ENCODE measurements at regions not wholly inside any gene's neighbourhood (a gene's known extent, or its start where the extent isn't known, plus 50 kb on each side); places are given as distances from the start of the nearest gene placed in this dataset.

DNA sequence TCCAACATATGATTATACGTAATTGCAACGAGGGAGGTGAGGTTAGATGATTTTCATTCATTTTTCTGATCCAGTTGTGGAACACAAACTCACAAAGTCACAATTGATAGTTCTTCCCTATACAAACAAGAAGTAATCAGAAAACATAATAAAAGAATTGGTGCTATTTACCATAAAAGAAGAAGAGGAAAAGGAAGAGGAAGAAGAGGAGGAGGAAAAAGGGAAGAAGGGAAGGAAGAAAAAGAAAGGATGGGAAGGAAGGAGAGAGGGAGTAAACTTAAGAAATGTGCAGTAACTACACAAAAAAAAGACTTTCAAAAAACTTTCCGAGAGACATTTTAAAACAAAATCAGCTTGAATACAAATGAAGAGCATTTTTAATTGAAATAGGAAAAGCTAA lies 65.0 kb downstream of the CCDC71L start:
- no peak overlapping the region for H3K4me3 ChIP-seq (replicated peaks in 1 of 3; ENCODE audit: insufficient read depth in 1 of 3, low read depth in 2 of 3, low read length in 3 of 3)
- no peaks in the 10 kb centered on the region for H3K4me1 ChIP-seq (ENCODE audit: insufficient read depth, low read length)
- in situ Hi-C loops (cut with HindIII; ENCODE audit: extremely low pct_ligation_motif_present, low pct_unique_long_range_greater_than_20kb) (no loop called here), intact Hi-C loops (cut with micrococcal nuclease; ENCODE audit: unreplicated experiment) (no loop called here)
- no peak overlapping the region for H3K27ac ChIP-seq (ENCODE audit: extremely low read length, insufficient read depth, low read length)
- FAIRE-seq (no peak), DNase-seq (ENCODE audit: low spot score) (no peak), ATAC-seq (no peak)
- no peaks in the 10 kb centered on the region for H3K27me3 ChIP-seq (ENCODE audit: control insufficient read depth in 1 of 2, insufficient read depth in 2 of 2, low read length in 2 of 2)
- 3% methylated on average over 3 of the region's 3 CpGs for WGBS (ENCODE audit: low lambda C conversion rate)
- no TSS peak for BruUV-seq (replicated peaks)
- H2AFZ ChIP-seq (ENCODE audit: low read length), result no peak overlapping the region
- no peaks in the 10 kb centered on the region for H3K9me3 ChIP-seq (ENCODE audit: low read length)
- CTCF ChIA-PET (ENCODE audit: low intra/inter-chr PET ratio, low total read pairs), result no interaction called here
- H3K9ac ChIP-seq (ENCODE audit: insufficient read depth, low read depth, low read length), result no peak overlapping the region
- no peaks in the 10 kb centered on the region for H3K79me2 ChIP-seq (ENCODE audit: insufficient read depth, low read length)
- no peak overlapping the region for H3K4me2 ChIP-seq (ENCODE audit: low read depth, low read length)
- TF ChIP-seq TOPORS (CRISPR knock-in tag; IDR thresholded peaks at IDR 0.05), result no peak
- POLR2A ChIA-PET, result no interaction called here
- no peaks in the 10 kb centered on the region for H4K20me1 ChIP-seq (ENCODE audit: insufficient read depth, low read length)
- no peaks in the 10 kb centered on the region for H3K36me3 ChIP-seq (replicated peaks in 1 of 2; ENCODE audit: control insufficient read depth in 1 of 2, insufficient read depth in 2 of 2, low read length in 2 of 2)

DNA sequence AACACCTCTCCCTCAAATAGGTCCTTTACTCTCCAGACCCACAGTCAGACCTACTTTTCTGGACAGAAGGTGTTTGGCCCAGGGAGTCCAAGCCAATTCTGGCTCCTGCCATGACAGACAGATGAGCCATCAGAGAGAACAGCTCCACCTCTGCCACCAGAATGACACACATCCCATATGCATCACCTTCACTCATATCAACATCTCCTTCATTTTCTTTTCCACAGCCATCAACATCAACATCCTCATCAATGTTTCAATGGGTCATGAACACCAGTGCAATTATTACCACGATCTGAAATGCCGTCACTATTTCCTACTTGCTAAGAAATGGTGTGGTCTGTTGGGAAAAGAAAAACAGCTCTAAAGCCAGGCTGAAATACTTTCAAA lies 67.9 kb downstream of the CCDC71L start:
- DNase-seq (ENCODE audit: low spot score) (no peak), ATAC-seq (no peak), FAIRE-seq (no peak)
- no peaks in the 10 kb centered on the region for H4K20me1 ChIP-seq (ENCODE audit: insufficient read depth, low read length)
- in situ Hi-C loops (cut with HindIII; ENCODE audit: extremely low pct_ligation_motif_present, low pct_unique_long_range_greater_than_20kb) (no loop called here), intact Hi-C loops (cut with micrococcal nuclease; ENCODE audit: unreplicated experiment) (no loop called here)
- H2AFZ ChIP-seq (ENCODE audit: low read length), result no peak overlapping the region
- no peak overlapping the region for H3K27ac ChIP-seq (ENCODE audit: extremely low read length, insufficient read depth, low read length)
- 2% methylated on average over 2 of the region's 2 CpGs for WGBS (ENCODE audit: low lambda C conversion rate)
- no peaks in the 10 kb centered on the region for H3K4me1 ChIP-seq (ENCODE audit: insufficient read depth, low read length)
- CTCF ChIA-PET (ENCODE audit: low intra/inter-chr PET ratio, low total read pairs), result no interaction called here
- no peaks in the 10 kb centered on the region for H3K79me2 ChIP-seq (ENCODE audit: insufficient read depth, low read length)
- H3K9ac ChIP-seq (ENCODE audit: insufficient read depth, low read depth, low read length), result no peak overlapping the region
- H3K27me3 ChIP-seq (ENCODE audit: control insufficient read depth in 1 of 2, insufficient read depth in 2 of 2, low read length in 2 of 2), result no peaks in the 10 kb centered on the region
- POLR2A ChIA-PET, result no interaction called here
- H3K36me3 ChIP-seq (replicated peaks in 1 of 2; ENCODE audit: control insufficient read depth in 1 of 2, insufficient read depth in 2 of 2, low read length in 2 of 2), result no peaks in the 10 kb centered on the region
- H3K4me3 ChIP-seq (replicated peaks in 1 of 3; ENCODE audit: insufficient read depth in 1 of 3, low read depth in 2 of 3, low read length in 3 of 3), result no peak overlapping the region
- BruUV-seq (replicated peaks), result no TSS peak
- H3K4me2 ChIP-seq (ENCODE audit: low read depth, low read length), result no peak overlapping the region
- TF ChIP-seq, protein P1, sequence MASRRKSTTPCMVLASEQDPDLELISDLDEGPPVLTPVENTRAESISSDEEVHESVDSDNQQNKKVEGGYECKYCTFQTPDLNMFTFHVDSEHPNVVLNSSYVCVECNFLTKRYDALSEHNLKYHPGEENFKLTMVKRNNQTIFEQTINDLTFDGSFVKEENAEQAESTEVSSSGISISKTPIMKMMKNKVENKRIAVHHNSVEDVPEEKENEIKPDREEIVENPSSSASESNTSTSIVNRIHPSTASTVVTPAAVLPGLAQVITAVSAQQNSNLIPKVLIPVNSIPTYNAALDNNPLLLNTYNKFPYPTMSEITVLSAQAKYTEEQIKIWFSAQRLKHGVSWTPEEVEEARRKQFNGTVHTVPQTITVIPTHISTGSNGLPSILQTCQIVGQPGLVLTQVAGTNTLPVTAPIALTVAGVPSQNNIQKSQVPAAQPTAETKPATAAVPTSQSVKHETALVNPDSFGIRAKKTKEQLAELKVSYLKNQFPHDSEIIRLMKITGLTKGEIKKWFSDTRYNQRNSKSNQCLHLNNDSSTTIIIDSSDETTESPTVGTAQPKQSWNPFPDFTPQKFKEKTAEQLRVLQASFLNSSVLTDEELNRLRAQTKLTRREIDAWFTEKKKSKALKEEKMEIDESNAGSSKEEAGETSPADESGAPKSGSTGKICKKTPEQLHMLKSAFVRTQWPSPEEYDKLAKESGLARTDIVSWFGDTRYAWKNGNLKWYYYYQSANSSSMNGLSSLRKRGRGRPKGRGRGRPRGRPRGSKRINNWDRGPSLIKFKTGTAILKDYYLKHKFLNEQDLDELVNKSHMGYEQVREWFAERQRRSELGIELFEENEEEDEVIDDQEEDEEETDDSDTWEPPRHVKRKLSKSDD (CRISPR knock-in tag; IDR thresholded peaks at IDR 0.05; ENCODE audit: low read depth), result no peak
- H3K9me3 ChIP-seq (ENCODE audit: low read length), result no peaks in the 10 kb centered on the region

Measured in HepG2 (cell line).